HCT116 (cell line): ENCODE measurements at regions not wholly inside any gene's neighbourhood (a gene's known extent, or its start where the extent isn't known, plus 50 kb on each side); places are given as distances from the start of the nearest gene placed in this dataset.

ENCODE experiments used
- ATAC-seq: fragments of 200-7000 bp; cut with Tn5 transposase; 2 replicates; pipeline ENCODE4 v1.9.1; 2020; ENCODE audit warnings: mild to moderate bottlenecking, moderate library complexity
- BruUV-seq: library from RNA; stranded (reverse); fragments of 400-500 nt; replicated peaks from 2 replicates; lab custom pipeline; 2021; lab: Mats Ljungman, UMichigan
- CTCF ChIA-PET: fragments of 300-600 bp; sonication (Branson Sonifier 250); formaldehyde crosslinking; loops from one replicate; lab custom pipeline; 2021; ENCODE audit warnings: antibody characterized with exemption; lab: Charles Lee
- POLR2A ChIA-PET: fragments of 300-600, 350-600 bp; sonication (Branson Sonifier 250); formaldehyde crosslinking; loops from one replicate; lab custom pipeline; 2021; ENCODE audit warnings: antibody characterized with exemption; lab: Charles Lee
- RAD21 ChIA-PET, 2 experiments: fragments of 300-600 bp; sonication (Branson Sonifier 250); formaldehyde crosslinking; loops; one replicate each; lab custom pipeline; 2023; ENCODE audit warnings: low total read pairs in 2 of 2; ENCODE audit not compliant: uncharacterized antibody in 2 of 2, unreplicated experiment in 2 of 2, low non-redundant PET in 1 of 2; lab: Charles Lee
- DNase-seq: peaks from one replicate; pipeline ENCODE4 v3.0.0-alpha.2; 2010; ENCODE audit warnings: low read depth, low spot score
- H2AFZ ChIP-seq: fragments of 200-600 bp; shearing (Covaris generic), sonication (generic); 2 replicates; pipeline ENCODE4 v1.6.1; 2017; ENCODE audit warnings: low read depth, mixed run types, mixed read lengths, antibody characterized with exemption, low read length; ENCODE audit not compliant: poor library complexity, severe bottlenecking
- H3K27ac ChIP-seq: 2 replicates; pipeline ENCODE4 v1.5.1; 2012; ENCODE audit warnings: low read depth, low read length
- H3K27me3 ChIP-seq: fragments of 200-600 bp; sonication (generic); 2 replicates; pipeline ENCODE4 v1.6.1; 2016; ENCODE audit warnings: mixed run types, low read length, mixed read lengths; ENCODE audit not compliant: insufficient read depth
- H3K36me3 ChIP-seq, 2 experiments: fragments of 200-500 bp in 1 of 2; fragments of 200-600 bp in 1 of 2; sonication (Bioruptor generic) in 1 of 2; sonication (generic) in 1 of 2; 2 replicates each; pipeline versions ENCODE4 v1.5.1 to v1.6.1; 2014 to 2016; ENCODE audit warnings: low read length in 2 of 2, inconsistent platforms in 1 of 2, mixed read lengths in 1 of 2, mixed run types in 1 of 2; ENCODE audit not compliant: insufficient read depth in 2 of 2, control insufficient read depth in 1 of 2
- H3K4me1 ChIP-seq, 2 experiments: fragments of 200-600 bp in 1 of 2; sonication (generic) in 1 of 2; 2 replicates each; pipeline versions ENCODE4 v1.5.1 to v1.6.1; 2012 to 2017; ENCODE audit warnings: low read length in 2 of 2, inconsistent platforms in 1 of 2, mild to moderate bottlenecking in 1 of 2, mixed read lengths in 1 of 2, mixed run types in 1 of 2, moderate library complexity in 1 of 2; ENCODE audit not compliant: insufficient read depth in 2 of 2, control insufficient read depth in 1 of 2
- H3K4me2 ChIP-seq: fragments of 200-600 bp; sonication (generic); 2 replicates; pipeline ENCODE4 v1.6.1; 2017; ENCODE audit warnings: mixed run types, low read length, mixed read lengths
- H3K4me3 ChIP-seq, 2 experiments: fragments of 200-600 bp in 1 of 2; sonication (generic) in 1 of 2; replicated peaks in 1 of 2; 2 replicates each; pipeline ENCODE4 v1.5.1; 2011 to 2016; ENCODE audit warnings: low read length in 2 of 2, control low read depth in 1 of 2, low read depth in 1 of 2, mild to moderate bottlenecking in 1 of 2, mixed read lengths in 1 of 2, mixed run types in 1 of 2
- H3K79me2 ChIP-seq: fragments of 200-600 bp; sonication (generic); 2 replicates; pipeline ENCODE4 v1.6.1; 2017; ENCODE audit warnings: mild to moderate bottlenecking, mixed run types, low read length, moderate library complexity, mixed read lengths; ENCODE audit not compliant: insufficient read depth
- H3K9ac ChIP-seq: fragments of 200-600 bp; sonication (generic); 2 replicates; pipeline ENCODE4 v1.6.1; 2016; ENCODE audit warnings: low read length, mixed read lengths
- H3K9me2 ChIP-seq: fragments of 200-600 bp; sonication (generic), shearing (Covaris generic); 2 replicates; pipeline ENCODE4 v1.6.1; 2017; ENCODE audit warnings: mixed run types, mild to moderate bottlenecking, moderate library complexity; ENCODE audit not compliant: insufficient read depth
- H3K9me3 ChIP-seq, 2 experiments: fragments of 200-500 bp in 1 of 2; fragments of 200-600 bp in 1 of 2; sonication (Bioruptor generic) in 1 of 2; sonication (generic) in 1 of 2; 2 replicates each; pipeline ENCODE4 v1.6.1; 2014 to 2017; ENCODE audit warnings: low read length in 2 of 2, mixed read lengths in 2 of 2, inconsistent platforms in 1 of 2, low read depth in 1 of 2, mild to moderate bottlenecking in 1 of 2, mixed run types in 1 of 2, moderate library complexity in 1 of 2; ENCODE audit not compliant: control insufficient read depth in 1 of 2, insufficient read depth in 1 of 2
- H4K20me1 ChIP-seq: fragments of 200-600 bp; sonication (generic), shearing (Covaris generic); 2 replicates; pipeline ENCODE4 v1.6.1; 2017; ENCODE audit warnings: mixed run types, mild to moderate bottlenecking, moderate library complexity; ENCODE audit not compliant: insufficient read depth
- CEBPB ChIP-seq: IDR thresholded peaks from 2 replicates; pipeline ENCODE4 v1.6.1; 2012; ENCODE audit warnings: low read depth
- EGR1 ChIP-seq: IDR thresholded peaks from 2 replicates; pipeline ENCODE4 v1.6.1; 2012; ENCODE audit warnings: low read depth
- EZH2 ChIP-seq: fragments of 200-600 bp; sonication (generic); IDR thresholded peaks from 2 replicates; pipeline ENCODE4 v1.6.1; 2017; ENCODE audit warnings: antibody characterized with exemption, mixed run types
- FOSL1 ChIP-seq: IDR thresholded peaks from 2 replicates; pipeline ENCODE4 v1.6.1; 2012; ENCODE audit warnings: low read depth
- JUND ChIP-seq: IDR thresholded peaks from 2 replicates; pipeline ENCODE4 v1.6.1; 2012
- POLR2A ChIP-seq: IDR thresholded peaks from 2 replicates; pipeline ENCODE4 v1.7.0; 2011; ENCODE audit warnings: borderline replicate concordance; ENCODE audit not compliant: insufficient read depth, insufficient read length; ENCODE audit errors: extremely low read depth
- POLR2AphosphoS5 ChIP-seq: IDR thresholded peaks from 2 replicates; pipeline ENCODE4 v1.6.1; 2011; ENCODE audit warnings: mild to moderate bottlenecking, low read depth, low read length, moderate library complexity
- RAD21 ChIP-seq: IDR thresholded peaks from 2 replicates; pipeline ENCODE4 v1.6.1; 2012; ENCODE audit warnings: low read depth, mild to moderate bottlenecking
- SIN3A ChIP-seq: IDR thresholded peaks from 2 replicates; pipeline ENCODE4 v1.6.1; 2012; ENCODE audit warnings: low read depth
- YY1 ChIP-seq: IDR thresholded peaks from 2 replicates; pipeline ENCODE4 v1.6.1; 2011; ENCODE audit warnings: low read length, low read depth, moderate library complexity, mild to moderate bottlenecking; ENCODE audit not compliant: insufficient replicate concordance; ENCODE audit errors: extremely low read depth
- intact Hi-C: fragments of 100-400 bp; cut with micrococcal nuclease; formaldehyde crosslinking; loops from 2 replicates; pipeline ENCODE4 v1.10.0; 2022
- TF ChIP-seq, protein P1 (sequence below), 3 experiments: fragments of 200-600 bp in 1 of 3; sonication (generic) in 1 of 3; IDR thresholded peaks in 2 of 3; conservative IDR thresholded peaks in 1 of 3; 2 replicates each; pipeline ENCODE4 v1.5.1; 2012 to 2017; ENCODE audit warnings: low read depth in 2 of 3, low read length in 2 of 3, antibody characterized with exemption in 1 of 3, borderline replicate concordance in 1 of 3, control low read depth in 1 of 3, mild to moderate bottlenecking in 1 of 3, mixed read lengths in 1 of 3, mixed run types in 1 of 3, moderate library complexity in 1 of 3; ENCODE audit not compliant: insufficient read depth in 1 of 3
- TF ChIP-seq, protein P2 (sequence below): IDR thresholded peaks from 2 replicates; pipeline ENCODE4 v1.6.1; 2011; ENCODE audit warnings: mild to moderate bottlenecking, low read length, moderate library complexity; ENCODE audit not compliant: insufficient replicate concordance; ENCODE audit errors: extremely low read depth

DNA sequence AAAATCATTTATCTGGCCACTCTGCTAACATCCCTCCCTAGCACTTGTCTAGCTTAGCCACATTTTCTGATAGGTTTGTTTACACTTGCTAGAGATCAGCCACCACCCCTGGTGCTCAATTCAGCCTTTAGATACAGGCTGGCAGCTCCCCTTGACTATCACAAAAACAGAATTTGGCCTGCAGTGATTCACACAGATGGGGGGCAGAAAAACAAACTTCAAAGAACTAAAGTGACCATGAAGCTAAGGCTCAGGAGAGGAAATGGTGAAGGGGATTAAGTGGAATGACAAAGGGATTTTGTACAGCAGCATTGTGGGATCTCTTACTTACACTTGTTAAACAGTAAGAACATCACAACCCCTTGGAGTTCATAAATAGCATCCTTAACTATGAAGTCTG is 1718.0 kb upstream of the PCDH7 start (continued):
- TF ChIP-seq, protein P1, sequence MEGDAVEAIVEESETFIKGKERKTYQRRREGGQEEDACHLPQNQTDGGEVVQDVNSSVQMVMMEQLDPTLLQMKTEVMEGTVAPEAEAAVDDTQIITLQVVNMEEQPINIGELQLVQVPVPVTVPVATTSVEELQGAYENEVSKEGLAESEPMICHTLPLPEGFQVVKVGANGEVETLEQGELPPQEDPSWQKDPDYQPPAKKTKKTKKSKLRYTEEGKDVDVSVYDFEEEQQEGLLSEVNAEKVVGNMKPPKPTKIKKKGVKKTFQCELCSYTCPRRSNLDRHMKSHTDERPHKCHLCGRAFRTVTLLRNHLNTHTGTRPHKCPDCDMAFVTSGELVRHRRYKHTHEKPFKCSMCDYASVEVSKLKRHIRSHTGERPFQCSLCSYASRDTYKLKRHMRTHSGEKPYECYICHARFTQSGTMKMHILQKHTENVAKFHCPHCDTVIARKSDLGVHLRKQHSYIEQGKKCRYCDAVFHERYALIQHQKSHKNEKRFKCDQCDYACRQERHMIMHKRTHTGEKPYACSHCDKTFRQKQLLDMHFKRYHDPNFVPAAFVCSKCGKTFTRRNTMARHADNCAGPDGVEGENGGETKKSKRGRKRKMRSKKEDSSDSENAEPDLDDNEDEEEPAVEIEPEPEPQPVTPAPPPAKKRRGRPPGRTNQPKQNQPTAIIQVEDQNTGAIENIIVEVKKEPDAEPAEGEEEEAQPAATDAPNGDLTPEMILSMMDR (IDR thresholded peaks at IDR 0.05 in 2 of 3, conservative IDR thresholded peaks at IDR 0.05 in 1 of 3; ENCODE audit: borderline replicate concordance in 1 of 3, insufficient read depth in 1 of 3, low read depth in 2 of 3, low read length in 2 of 3) = no peak

DNA sequence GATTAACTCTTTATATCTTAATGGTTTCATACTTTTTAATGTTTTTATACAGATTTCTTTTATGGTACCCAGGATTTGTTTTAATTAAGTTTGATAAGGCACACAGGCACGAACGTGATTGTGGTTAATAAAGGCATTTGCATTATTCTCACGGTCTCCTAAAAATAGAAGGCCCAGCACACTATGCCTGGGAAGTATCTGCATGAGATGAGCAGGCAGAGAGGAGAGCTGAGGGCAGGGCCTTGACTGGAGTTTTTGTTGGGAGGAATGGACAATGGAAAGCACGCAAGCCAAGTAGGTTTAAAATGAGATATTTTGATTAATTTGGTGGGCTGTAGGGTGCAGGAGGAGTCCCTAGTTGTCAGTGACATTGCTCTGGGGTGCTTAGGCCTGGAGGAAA is 1714.3 kb upstream of the PCDH7 start:
- H2AFZ ChIP-seq = no peak overlapping the region
- H3K9me3 ChIP-seq = no peaks in the 10 kb centered on the region
- H3K9me2 ChIP-seq = no peaks in the 10 kb centered on the region
- RAD21 ChIA-PET = no interaction called here
- DNase-seq (no peak), ATAC-seq (no peak)
- H4K20me1 ChIP-seq = no peaks in the 10 kb centered on the region
- H3K79me2 ChIP-seq = no peaks in the 10 kb centered on the region
- CTCF ChIA-PET = no interaction called here
- no peak overlapping the region for H3K4me2 ChIP-seq
- TF ChIP-seq, protein P2, sequence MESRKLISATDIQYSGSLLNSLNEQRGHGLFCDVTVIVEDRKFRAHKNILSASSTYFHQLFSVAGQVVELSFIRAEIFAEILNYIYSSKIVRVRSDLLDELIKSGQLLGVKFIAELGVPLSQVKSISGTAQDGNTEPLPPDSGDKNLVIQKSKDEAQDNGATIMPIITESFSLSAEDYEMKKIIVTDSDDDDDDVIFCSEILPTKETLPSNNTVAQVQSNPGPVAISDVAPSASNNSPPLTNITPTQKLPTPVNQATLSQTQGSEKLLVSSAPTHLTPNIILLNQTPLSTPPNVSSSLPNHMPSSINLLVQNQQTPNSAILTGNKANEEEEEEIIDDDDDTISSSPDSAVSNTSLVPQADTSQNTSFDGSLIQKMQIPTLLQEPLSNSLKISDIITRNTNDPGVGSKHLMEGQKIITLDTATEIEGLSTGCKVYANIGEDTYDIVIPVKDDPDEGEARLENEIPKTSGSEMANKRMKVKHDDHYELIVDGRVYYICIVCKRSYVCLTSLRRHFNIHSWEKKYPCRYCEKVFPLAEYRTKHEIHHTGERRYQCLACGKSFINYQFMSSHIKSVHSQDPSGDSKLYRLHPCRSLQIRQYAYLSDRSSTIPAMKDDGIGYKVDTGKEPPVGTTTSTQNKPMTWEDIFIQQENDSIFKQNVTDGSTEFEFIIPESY = no peak
- TF ChIP-seq, protein P1 (IDR thresholded peaks at IDR 0.05 in 2 of 3, conservative IDR thresholded peaks at IDR 0.05 in 1 of 3; ENCODE audit: borderline replicate concordance in 1 of 3, insufficient read depth in 1 of 3, low read depth in 2 of 3, low read length in 2 of 3) = no peak
- TF ChIP-seq SIN3A = no peak
- no peak for TF ChIP-seq JUND
- TF ChIP-seq FOSL1 = no peak
- TF ChIP-seq EZH2 = no peak
- TF ChIP-seq CEBPB = no peak
- no peak for TF ChIP-seq EGR1
- TF ChIP-seq YY1 = no peak
- no peak for TF ChIP-seq RAD21
- TF ChIP-seq POLR2AphosphoS5 = no peak
- TF ChIP-seq POLR2A = no peak
- intact Hi-C loops = no loop called here
- no peaks in the 10 kb centered on the region for H3K36me3 ChIP-seq
- no peaks in the 10 kb centered on the region for H3K27me3 ChIP-seq
- H3K9ac ChIP-seq = no peak overlapping the region
- H3K27ac ChIP-seq = no peak overlapping the region
- POLR2A ChIA-PET = no interaction called here
- BruUV-seq = no TSS peak
- no peaks in the 10 kb centered on the region for H3K4me1 ChIP-seq
- H3K4me3 ChIP-seq = no peak overlapping the region
